Muscle of arm (tissue), 1 donor: ENCODE measurements at regions not wholly inside any gene's neighbourhood (a gene's known extent, or its start where the extent isn't known, plus 50 kb on each side); places are given as distances from the start of the nearest gene placed in this dataset.
"Not testable (repeated sequence)": the region's sequence is repeated elsewhere in the genome, so short reads cannot be mapped to it uniquely, and the experiment has no call there.

Experiments used
- DNase-seq: peaks from one replicate; pipeline ENCODE4 v3.0.0-alpha.2; 2013

DNA sequence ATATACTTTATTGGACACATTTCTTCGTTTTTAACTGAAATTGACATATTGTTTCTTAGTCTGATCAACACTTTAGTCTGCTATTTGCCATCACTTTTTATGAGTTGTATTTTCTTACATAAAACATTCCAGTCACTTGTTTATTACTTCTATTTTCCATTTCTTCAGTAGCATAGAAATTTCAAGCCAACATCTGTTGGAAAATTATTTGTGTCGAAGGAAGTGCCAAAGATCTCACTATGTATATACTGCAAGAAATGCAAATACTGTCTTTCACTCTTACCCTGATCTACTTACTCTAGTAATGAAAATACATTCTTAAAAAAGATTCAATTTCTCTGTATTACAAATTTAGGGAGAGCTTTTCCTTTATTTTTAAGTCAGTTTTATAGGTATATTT lies 105.9 kb downstream of the SLC17A6 start:
- peak; percentile 60 for DNase-seq

DNA sequence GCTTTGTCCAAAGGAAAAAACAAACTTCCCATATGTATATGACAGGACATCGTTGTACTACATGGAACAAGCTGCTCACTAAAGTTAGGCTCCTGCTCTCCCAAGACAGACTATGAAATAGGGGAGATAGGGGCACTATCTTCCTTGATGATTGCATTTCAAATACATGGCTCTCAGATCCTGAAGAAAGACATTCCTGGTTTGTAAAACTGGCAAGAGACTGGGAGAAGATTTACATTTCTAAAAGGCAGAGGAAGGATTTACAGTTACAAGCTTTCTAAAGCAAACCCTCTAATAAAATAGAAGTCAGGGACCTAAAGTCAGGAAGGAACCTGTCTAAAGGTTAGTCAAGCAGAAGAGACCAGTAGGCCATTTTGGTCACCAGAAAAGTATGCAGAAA lies 103.7 kb downstream of the SLC17A6 start:
- no peak for DNase-seq

GRCh38 chr11:22435582-22435981 lies 97.4 kb downstream of the SLC17A6 start:
- not testable (repeated sequence) for DNase-seq

- no peak for DNase-seq
Measured at GRCh38 chr11:22433517-22433916, 95.3 kb downstream of the SLC17A6 start.

GRCh38 chr11:22433094-22433455 lies 94.9 kb downstream of the SLC17A6 start:
- no peak for DNase-seq

DNA sequence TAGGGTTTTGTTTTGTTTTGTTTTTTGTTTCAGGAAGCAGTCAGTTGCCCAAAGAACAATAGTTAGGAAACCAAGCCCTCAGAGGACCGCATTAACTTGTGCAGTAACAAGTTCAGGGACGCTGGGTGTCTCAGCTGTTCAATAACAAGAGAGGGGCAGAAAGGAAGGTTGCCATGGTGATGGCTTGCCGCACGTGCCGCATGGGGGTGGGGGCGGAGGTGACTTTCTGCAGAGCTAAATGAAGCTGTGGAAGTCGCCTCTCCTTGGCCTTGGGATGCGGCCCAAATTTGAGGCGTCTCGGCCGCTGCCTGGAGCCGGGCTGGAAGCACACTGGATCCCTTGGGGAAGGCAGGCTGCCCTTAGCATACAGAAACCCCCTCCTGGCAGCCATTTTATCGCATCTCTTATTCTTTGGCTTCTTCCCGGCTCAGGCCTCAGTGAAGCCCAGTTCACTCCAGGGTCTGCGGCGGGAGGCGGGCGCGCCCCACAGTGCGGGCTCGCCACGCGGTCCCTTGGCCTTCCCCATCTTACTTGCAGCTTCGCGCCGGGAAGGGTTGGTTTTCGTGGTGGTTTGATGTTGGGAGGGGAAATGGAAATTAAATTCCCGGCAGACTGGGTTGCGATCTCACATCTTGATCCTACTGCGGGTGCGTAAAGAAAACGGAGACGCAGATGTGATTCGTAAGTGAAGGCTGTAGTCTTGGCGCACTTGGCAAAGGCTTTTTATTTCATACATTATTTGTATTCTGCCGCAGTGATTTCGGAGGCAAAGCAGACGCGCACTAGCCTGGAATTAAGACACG lies 94.3 kb downstream of the SLC17A6 start:
- DNase-seq, result peak; percentile 86

DNA sequence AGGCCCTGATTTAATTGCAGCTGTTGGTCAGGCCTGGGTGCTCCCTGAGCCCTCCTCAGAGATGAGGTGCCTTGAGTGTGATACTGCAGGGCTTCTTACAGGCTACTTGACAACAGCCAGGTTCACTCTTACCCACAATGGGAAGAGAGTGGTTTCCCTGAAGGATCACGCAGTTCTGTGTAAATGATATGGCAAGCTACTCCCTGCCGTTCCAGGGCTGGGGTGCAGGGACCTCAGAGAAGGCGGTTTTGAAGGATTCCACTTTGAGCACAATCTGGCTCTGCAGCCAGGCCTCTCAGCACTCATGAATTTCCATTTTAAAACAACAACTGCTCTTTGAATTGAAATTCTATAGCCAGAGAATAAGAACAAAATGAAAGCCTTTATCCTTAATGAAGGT lies 92.9 kb downstream of the SLC17A6 start:
- DNase-seq, result no peak

- no peak for DNase-seq
Measured at GRCh38 chr11:22430639-22431038, 92.5 kb downstream of the SLC17A6 start.

GRCh38 chr11:22430141-22430541 lies 92.0 kb downstream of the SLC17A6 start:
- peak; percentile 69 for DNase-seq
